Neuronal stem cell (in vitro differentiated cells): ENCODE measurements at regions not wholly inside any gene's neighbourhood (a gene's known extent, or its start where the extent isn't known, plus 50 kb on each side); places are given as distances from the start of the nearest gene placed in this dataset.

Source experiments
- DNase-seq: peaks from one replicate; pipeline ENCODE4 v3.0.0-alpha.2; 2013; ENCODE audit warnings: low spot score
- H2AFZ ChIP-seq: one replicate; pipeline ENCODE4 v1.6.1; 2013; ENCODE audit warnings: mild to moderate bottlenecking, low read length, inconsistent platforms
- H2AK5ac ChIP-seq: 2 replicates; pipeline ENCODE4 v1.6.1; 2013; ENCODE audit warnings: low read depth, mild to moderate bottlenecking, inconsistent platforms, low read length, moderate library complexity, mixed read lengths
- H2BK120ac ChIP-seq: 2 replicates; pipeline ENCODE4 v1.6.1; 2013; ENCODE audit warnings: low read depth, mild to moderate bottlenecking, inconsistent platforms, low read length, moderate library complexity, mixed read lengths
- H2BK12ac ChIP-seq: one replicate; pipeline ENCODE4 v1.6.1; 2013; ENCODE audit warnings: low read length, inconsistent platforms
- H2BK15ac ChIP-seq: 2 replicates; pipeline ENCODE4 v1.6.1; 2013; ENCODE audit warnings: mild to moderate bottlenecking, low read length, inconsistent platforms, mixed read lengths
- H2BK5ac ChIP-seq: one replicate; pipeline ENCODE4 v1.6.1; 2013; ENCODE audit warnings: inconsistent platforms, mild to moderate bottlenecking, low read length, moderate library complexity
- H3K14ac ChIP-seq: one replicate; pipeline ENCODE4 v1.6.1; 2013; ENCODE audit warnings: low read length, inconsistent platforms
- H3K18ac ChIP-seq: 2 replicates; pipeline ENCODE4 v1.6.1; 2013; ENCODE audit warnings: low read length, inconsistent platforms
- H3K23ac ChIP-seq: 2 replicates; pipeline ENCODE4 v1.6.1; 2013; ENCODE audit warnings: low read depth, mild to moderate bottlenecking, mixed read lengths, low read length, inconsistent platforms; ENCODE audit not compliant: poor library complexity
- H3K27ac ChIP-seq: replicated peaks from 3 replicates; pipeline ENCODE4 v1.5.1; 2013; ENCODE audit warnings: low read length, inconsistent platforms
- H3K27me3 ChIP-seq, 3 experiments: 2 replicates each; pipeline ENCODE4 v1.6.1; 2013; ENCODE audit warnings: low read length in 3 of 3, mild to moderate bottlenecking in 2 of 3, inconsistent platforms in 1 of 3, low read depth in 1 of 3, mixed read lengths in 1 of 3, moderate library complexity in 1 of 3; ENCODE audit not compliant: control insufficient read depth in 3 of 3, insufficient read depth in 3 of 3
- H3K36me3 ChIP-seq, 2 donors: replicated peaks in 1 of 2; 2 replicates each; pipeline ENCODE4 v1.6.1; 2013; ENCODE audit warnings: low read length in 2 of 2; ENCODE audit not compliant: control insufficient read depth in 2 of 2, insufficient read depth in 2 of 2
- H3K4ac ChIP-seq: 2 replicates; pipeline ENCODE4 v1.6.1; 2013; ENCODE audit warnings: inconsistent platforms, mild to moderate bottlenecking, low read length, moderate library complexity
- H3K4me1 ChIP-seq, 2 donors: 1 replicate in 1 of 2; 2 replicates in 1 of 2; pipeline ENCODE4 v1.6.1; 2013; ENCODE audit warnings: low read length in 2 of 2, low read depth in 1 of 2; ENCODE audit not compliant: control insufficient read depth in 2 of 2, insufficient read depth in 1 of 2
- H3K4me2 ChIP-seq: one replicate; pipeline ENCODE4 v1.6.1; 2013; ENCODE audit warnings: mild to moderate bottlenecking, low read length, inconsistent platforms; ENCODE audit not compliant: insufficient read depth, poor library complexity, severe bottlenecking
- H3K4me3 ChIP-seq, 2 donors: 2 replicates each; pipeline ENCODE4 v1.5.1; 2013; ENCODE audit warnings: low read length in 2 of 2, mild to moderate bottlenecking in 2 of 2, inconsistent platforms in 1 of 2, moderate library complexity in 1 of 2
- H3K79me1 ChIP-seq: one replicate; pipeline ENCODE4 v1.6.1; 2013; ENCODE audit warnings: low read depth, mild to moderate bottlenecking, inconsistent platforms, low read length, moderate library complexity
- H3K9ac ChIP-seq: one replicate; pipeline ENCODE4 v1.6.1; 2013; ENCODE audit warnings: mild to moderate bottlenecking, low read depth, low read length, inconsistent platforms; ENCODE audit not compliant: poor library complexity
- H3K9me3 ChIP-seq, 2 donors: replicated peaks in 1 of 2; 2 replicates each; pipeline versions ENCODE3 to v1.6.1; 2013; ENCODE audit warnings: low read length in 2 of 2, mild to moderate bottlenecking in 2 of 2, inconsistent platforms in 1 of 2, low read depth in 1 of 2, mixed read lengths in 1 of 2, moderate library complexity in 1 of 2; ENCODE audit not compliant: control insufficient read depth in 2 of 2, insufficient read depth in 1 of 2
- H4K8ac ChIP-seq: one replicate; pipeline ENCODE4 v1.6.1; 2013; ENCODE audit warnings: low read depth, mild to moderate bottlenecking, inconsistent platforms, low read length, moderate library complexity
- H4K91ac ChIP-seq: one replicate; pipeline ENCODE4 v1.6.1; 2013; ENCODE audit warnings: low read length, low read depth, mild to moderate bottlenecking, inconsistent platforms; ENCODE audit not compliant: poor library complexity
- WGBS, 2 donors: extraction: QIAGEN DNeasy Blood & Tissue Kit; methylation state at CpG; one replicate each; pipeline ENCODE4 v1.1.7; 2013; ENCODE audit warnings: missing lambda C conversion rate in 2 of 2, mixed read lengths in 1 of 2; ENCODE audit not compliant: insufficient read length in 2 of 2, insufficient replicate concordance in 1 of 2; ENCODE audit errors: extremely low coverage in 2 of 2; 5-methylcytosine and 5-hydroxymethylcytosine counted together

DNA sequence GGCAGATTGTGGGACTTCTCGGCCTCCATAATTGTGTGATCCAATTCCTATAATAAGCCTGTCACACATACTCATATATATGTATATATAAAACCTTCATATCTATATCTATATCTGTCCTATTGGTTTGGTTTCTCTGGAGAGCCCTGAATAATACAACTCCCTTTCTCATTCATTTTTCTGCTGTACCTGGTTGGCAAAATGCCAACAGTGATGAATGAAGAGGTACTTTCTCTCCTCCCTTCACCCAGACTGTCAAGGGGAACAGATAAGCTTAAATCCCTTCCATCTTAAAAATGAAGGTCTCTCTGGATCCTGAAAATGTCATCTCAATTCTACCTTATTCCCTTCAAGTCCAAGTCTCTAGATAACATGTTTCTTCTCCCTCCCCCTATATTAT lies 60.3 kb upstream of the FOXP2 start:
- no peak overlapping the region for H3K4ac ChIP-seq
- no peak overlapping the region for H4K91ac ChIP-seq
- no peak overlapping the region for H3K27ac ChIP-seq
- H4K8ac ChIP-seq, result no peak overlapping the region
- H3K18ac ChIP-seq, result no peak overlapping the region
- H2BK5ac ChIP-seq, result no peak overlapping the region
- no peak overlapping the region for H3K4me3 ChIP-seq
- no peaks in the 10 kb centered on the region for H3K4me1 ChIP-seq
- H3K14ac ChIP-seq, result no peak overlapping the region
- H3K27me3 ChIP-seq, result no peaks in the 10 kb centered on the region
- no peak overlapping the region for H2AFZ ChIP-seq
- WGBS, 2 donors, result no CpG with 5 or more reads among the region's 1 CpG
- H3K36me3 ChIP-seq, result no peaks in the 10 kb centered on the region
- no peak overlapping the region for H2BK120ac ChIP-seq
- no peak overlapping the region for H2BK15ac ChIP-seq
- no peaks in the 10 kb centered on the region for H3K79me1 ChIP-seq
- H3K23ac ChIP-seq, result no peak overlapping the region
- no peak overlapping the region for H3K9ac ChIP-seq
- no peak overlapping the region for H2BK12ac ChIP-seq
- H3K9me3 ChIP-seq, result peaks cover 0 to 4% of the 10 kb centered on the region in 2 donors
- no peak for DNase-seq
- H2AK5ac ChIP-seq, result no peak overlapping the region
- no peak overlapping the region for H3K4me2 ChIP-seq

GRCh38 chr7:114345494-114345893 lies 69.1 kb upstream of the FOXP2 start:
- Histone ChIP-seq H3K4me3 (no peak overlapping the region), H4K91ac (no peak overlapping the region), H3K27me3 (no peaks in the 10 kb centered on the region), H2BK120ac (no peak overlapping the region), H3K23ac (no peak overlapping the region), H2AFZ (no peak overlapping the region), H3K27ac (no peak overlapping the region), H2BK15ac (no peak overlapping the region), H3K79me1 (no peaks in the 10 kb centered on the region), H3K4me2 (no peak overlapping the region), H3K9ac (no peak overlapping the region), H3K14ac (no peak overlapping the region), H2BK5ac (no peak overlapping the region), H3K9me3 (no peaks in the 10 kb centered on the region), H3K4me1 (no peaks in the 10 kb centered on the region), H2AK5ac (no peak overlapping the region), H2BK12ac (no peak overlapping the region), H3K18ac (no peak overlapping the region), H3K4ac (no peak overlapping the region), H4K8ac (no peak overlapping the region), H3K36me3 (no peaks in the 10 kb centered on the region)
- DNase-seq, result no peak
- no CpG with 5 or more reads among the region's 2 CpGs for WGBS, 2 donors

- Histone ChIP-seq H3K27me3 (no peaks in the 10 kb centered on the region), H3K4me3 (no peak overlapping the region), H3K18ac (no peak overlapping the region), H2AFZ (no peak overlapping the region), H3K14ac (no peak overlapping the region), H3K4ac (no peak overlapping the region), H3K9ac (no peak overlapping the region), H2BK120ac (no peak overlapping the region), H4K8ac (no peak overlapping the region), H3K4me2 (no peak overlapping the region), H2BK15ac (no peak overlapping the region), H2BK12ac (no peak overlapping the region), H2BK5ac (no peak overlapping the region), H3K79me1 (no peaks in the 10 kb centered on the region), H3K4me1 (no peaks in the 10 kb centered on the region), H3K27ac (no peak overlapping the region), H4K91ac (no peak overlapping the region), H3K23ac (no peak overlapping the region), H3K9me3 (no peaks in the 10 kb centered on the region), H3K36me3 (no peaks in the 10 kb centered on the region), H2AK5ac (no peak overlapping the region)
- DNase-seq, result no peak
- WGBS, 2 donors, result no CpG with 5 or more reads among the region's 9 CpGs
Measured at GRCh38 chr7:114343949-114344708, 70.5 kb upstream of the FOXP2 start.

- no peaks in the 10 kb centered on the region for H3K27me3 ChIP-seq
- H3K27ac ChIP-seq, result no peak overlapping the region
- no peak overlapping the region for H3K9ac ChIP-seq
- no peaks in the 10 kb centered on the region for H3K4me1 ChIP-seq
- no peak overlapping the region for H2BK15ac ChIP-seq
- no peak overlapping the region for H3K4ac ChIP-seq
- WGBS, 2 donors, result no CpG with 5 or more reads among the region's 1 CpG
- H3K79me1 ChIP-seq, result no peaks in the 10 kb centered on the region
- no peak overlapping the region for H2BK120ac ChIP-seq
- H3K4me2 ChIP-seq, result no peak overlapping the region
- no peak overlapping the region for H3K4me3 ChIP-seq
- no peak overlapping the region for H2AFZ ChIP-seq
- no peak overlapping the region for H4K91ac ChIP-seq
- H3K9me3 ChIP-seq, result no peaks in the 10 kb centered on the region
- no peak for DNase-seq
- no peak overlapping the region for H3K18ac ChIP-seq
- H4K8ac ChIP-seq, result no peak overlapping the region
- no peak overlapping the region for H3K14ac ChIP-seq
- H2AK5ac ChIP-seq, result no peak overlapping the region
- H2BK5ac ChIP-seq, result no peak overlapping the region
- no peak overlapping the region for H2BK12ac ChIP-seq
- H3K36me3 ChIP-seq, result no peaks in the 10 kb centered on the region
- H3K23ac ChIP-seq, result no peak overlapping the region
Measured at GRCh38 chr7:114342431-114343179, 72.0 kb upstream of the FOXP2 start.
